Keratinocyte (primary cell): ENCODE measurements at regions not wholly inside any gene's neighbourhood (a gene's known extent, or its start where the extent isn't known, plus 50 kb on each side); places are given as distances from the start of the nearest gene placed in this dataset.

Source experiments
- DNase-seq: peaks from one replicate; pipeline ENCODE4 v3.0.0-alpha.2; 2011; ENCODE audit warnings: low read depth, missing footprints, low spot score
- FAIRE-seq: peaks from 2 replicates; lab custom pipeline; 2011; peaks lifted over from hg19 to GRCh38; lab: Jason Lieb, UNC
- H2AFZ ChIP-seq: 2 replicates; pipeline ENCODE4 v1.6.0; 2012; ENCODE audit warnings: low read length, control low read depth, inconsistent platforms; ENCODE audit not compliant: control insufficient read depth
- H3K27ac ChIP-seq: 2 replicates; pipeline ENCODE4 v1.5.1; 2011; ENCODE audit warnings: low read length; ENCODE audit not compliant: control insufficient read depth, insufficient read depth
- H3K27me3 ChIP-seq: 3 replicates; pipeline ENCODE4 v1.6.0; 2011; ENCODE audit warnings: low read length; ENCODE audit not compliant: control insufficient read depth, insufficient read depth; ENCODE audit errors: extremely low read depth
- H3K36me3 ChIP-seq, 2 experiments: 2 replicates in 1 of 2; 3 replicates in 1 of 2; pipeline ENCODE4 v1.5.1; 2011; ENCODE audit warnings: low read length in 2 of 2, mild to moderate bottlenecking in 1 of 2; ENCODE audit not compliant: control insufficient read depth in 2 of 2, insufficient read depth in 2 of 2; ENCODE audit errors: extremely low read depth in 1 of 2
- H3K4me1 ChIP-seq: 3 replicates; pipeline ENCODE4 v1.5.1; 2011; ENCODE audit warnings: low read length; ENCODE audit not compliant: control insufficient read depth, insufficient read depth; ENCODE audit errors: extremely low read depth
- H3K4me2 ChIP-seq: 3 replicates; pipeline ENCODE4 v1.6.0; 2011; ENCODE audit warnings: low read depth, low read length; ENCODE audit not compliant: control insufficient read depth, insufficient read depth; ENCODE audit errors: extremely low read depth
- H3K4me3 ChIP-seq, 3 experiments: fragments of 200-600 bp in 1 of 3; sonication (generic) in 1 of 3; 2 replicates in 2 of 3; 3 replicates in 1 of 3; pipeline ENCODE4 v1.5.1; 2011 to 2016; ENCODE audit warnings: low read length in 3 of 3, mild to moderate bottlenecking in 3 of 3, control low read depth in 2 of 3, inconsistent platforms in 1 of 3, low read depth in 1 of 3, mixed read lengths in 1 of 3, mixed run types in 1 of 3, moderate library complexity in 1 of 3; ENCODE audit not compliant: control insufficient read depth in 2 of 3, insufficient read depth in 2 of 3; ENCODE audit errors: extremely low read depth in 1 of 3
- H3K79me2 ChIP-seq: 2 replicates; pipeline ENCODE4 v1.6.0; 2012; ENCODE audit warnings: low read length; ENCODE audit not compliant: control insufficient read depth, insufficient read depth
- H3K9ac ChIP-seq: 3 replicates; pipeline ENCODE4 v1.6.0; 2011; ENCODE audit warnings: low read length; ENCODE audit not compliant: control insufficient read depth, insufficient read depth; ENCODE audit errors: extremely low read depth
- H3K9me1 ChIP-seq: 3 replicates; pipeline ENCODE4 v1.6.0; 2011; ENCODE audit warnings: low read length; ENCODE audit not compliant: control insufficient read depth, insufficient read depth; ENCODE audit errors: extremely low read depth
- H3K9me3 ChIP-seq: 2 replicates; pipeline ENCODE4 v1.5.1; 2012; ENCODE audit warnings: low read depth, low read length; ENCODE audit not compliant: control insufficient read depth
- H4K20me1 ChIP-seq: 3 replicates; pipeline ENCODE4 v1.6.0; 2011; ENCODE audit warnings: low read length; ENCODE audit not compliant: control insufficient read depth, insufficient read depth; ENCODE audit errors: extremely low read depth
- EZH2 ChIP-seq: IDR thresholded peaks from one replicate; pipeline ENCODE4 v1.6.1; 2012; ENCODE audit warnings: inconsistent platforms, mild to moderate bottlenecking, low read length, moderate library complexity
- dilution Hi-C: fragments of 300-500 bp; cut with MboI; formaldehyde crosslinking; loops from one replicate; pipeline ENCODE4 v1.7.0; 2020; ENCODE audit warnings: low sequenced_read_pairs; ENCODE audit not compliant: extremely low pct_ligation_motif_present
- TF ChIP-seq, protein P1 (sequence below), 3 experiments: IDR thresholded peaks in 1 of 3; conservative IDR thresholded peaks in 1 of 3; optimal IDR thresholded peaks in 1 of 3; 2 replicates in 2 of 3; 3 replicates in 1 of 3; pipeline versions ENCODE3 to v1.5.1; 2011; ENCODE audit warnings: low read length in 3 of 3, mild to moderate bottlenecking in 3 of 3, moderate library complexity in 2 of 3, control low read depth in 1 of 3, inconsistent platforms in 1 of 3; ENCODE audit not compliant: insufficient read depth in 2 of 3; ENCODE audit errors: extremely low read depth in 1 of 3

DNA sequence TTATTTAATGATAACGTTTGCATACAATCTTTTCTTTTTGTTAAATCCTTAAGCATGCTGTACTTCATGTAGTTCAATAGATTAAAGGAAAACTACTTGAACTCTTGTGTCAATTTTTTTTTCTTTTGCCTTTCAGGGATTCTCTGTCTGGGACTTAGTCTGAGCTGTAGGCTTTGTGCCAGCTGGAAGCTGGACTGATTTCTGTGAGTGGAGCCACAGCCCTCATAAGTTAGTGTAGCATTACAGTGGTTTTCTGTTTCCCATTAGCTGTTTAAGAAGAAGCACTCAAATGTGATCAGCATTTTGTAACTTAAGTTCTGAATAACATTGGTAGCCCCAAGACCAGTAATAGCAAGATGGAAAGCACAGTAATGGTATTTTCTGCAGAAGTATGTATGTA, 330.6 kb upstream of the MEF2C start:
- FAIRE-seq: no peak
- no peaks in the 10 kb centered on the region for H3K27me3 ChIP-seq
- H3K79me2 ChIP-seq: no peaks in the 10 kb centered on the region
- no peaks in the 10 kb centered on the region for H3K36me3 ChIP-seq
- no peaks in the 10 kb centered on the region for H3K9me3 ChIP-seq
- H3K4me2 ChIP-seq: no peak overlapping the region
- no peak overlapping the region for H2AFZ ChIP-seq
- dilution Hi-C loops: no loop called here
- H3K4me3 ChIP-seq: no peak overlapping the region
- H3K9ac ChIP-seq: no peak overlapping the region
- TF ChIP-seq, protein P1, sequence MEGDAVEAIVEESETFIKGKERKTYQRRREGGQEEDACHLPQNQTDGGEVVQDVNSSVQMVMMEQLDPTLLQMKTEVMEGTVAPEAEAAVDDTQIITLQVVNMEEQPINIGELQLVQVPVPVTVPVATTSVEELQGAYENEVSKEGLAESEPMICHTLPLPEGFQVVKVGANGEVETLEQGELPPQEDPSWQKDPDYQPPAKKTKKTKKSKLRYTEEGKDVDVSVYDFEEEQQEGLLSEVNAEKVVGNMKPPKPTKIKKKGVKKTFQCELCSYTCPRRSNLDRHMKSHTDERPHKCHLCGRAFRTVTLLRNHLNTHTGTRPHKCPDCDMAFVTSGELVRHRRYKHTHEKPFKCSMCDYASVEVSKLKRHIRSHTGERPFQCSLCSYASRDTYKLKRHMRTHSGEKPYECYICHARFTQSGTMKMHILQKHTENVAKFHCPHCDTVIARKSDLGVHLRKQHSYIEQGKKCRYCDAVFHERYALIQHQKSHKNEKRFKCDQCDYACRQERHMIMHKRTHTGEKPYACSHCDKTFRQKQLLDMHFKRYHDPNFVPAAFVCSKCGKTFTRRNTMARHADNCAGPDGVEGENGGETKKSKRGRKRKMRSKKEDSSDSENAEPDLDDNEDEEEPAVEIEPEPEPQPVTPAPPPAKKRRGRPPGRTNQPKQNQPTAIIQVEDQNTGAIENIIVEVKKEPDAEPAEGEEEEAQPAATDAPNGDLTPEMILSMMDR (optimal IDR thresholded peaks at IDR 0.05 in 1 of 3, IDR thresholded peaks at IDR 0.05 in 1 of 3, conservative IDR thresholded peaks at IDR 0.05 in 1 of 3; ENCODE audit: extremely low read depth in 1 of 3, insufficient read depth in 2 of 3, low read length in 3 of 3): no peak
- no peak for DNase-seq
- no peak overlapping the region for H3K27ac ChIP-seq
- H3K4me1 ChIP-seq: no peaks in the 10 kb centered on the region
- no peaks in the 10 kb centered on the region for H3K9me1 ChIP-seq
- no peaks in the 10 kb centered on the region for H4K20me1 ChIP-seq

DNA sequence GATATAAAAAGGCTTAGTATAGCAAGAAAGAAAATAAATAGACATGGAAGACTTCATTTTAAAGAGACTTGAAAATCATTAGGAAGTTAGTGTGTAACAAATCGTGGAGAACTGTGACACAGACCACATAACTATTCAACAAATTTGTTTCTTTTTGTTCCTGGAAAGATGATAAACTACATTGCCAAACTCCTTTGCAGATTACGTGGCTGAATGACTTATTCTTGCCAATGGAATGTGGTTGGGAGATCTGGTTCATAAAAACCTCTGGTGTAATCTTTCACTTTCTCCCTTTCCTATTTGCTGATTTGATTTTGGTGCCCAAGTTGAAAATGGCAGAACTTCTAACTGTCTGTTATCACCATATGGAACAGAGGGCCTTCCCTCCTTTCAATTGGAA, 328.9 kb upstream of the MEF2C start:
- H3K36me3 ChIP-seq: no peaks in the 10 kb centered on the region
- no peak overlapping the region for H3K4me2 ChIP-seq
- H4K20me1 ChIP-seq: no peaks in the 10 kb centered on the region
- peak; percentile 44 for FAIRE-seq
- no peak overlapping the region for H3K4me3 ChIP-seq
- H3K9me1 ChIP-seq: no peaks in the 10 kb centered on the region
- TF ChIP-seq, protein P1 (optimal IDR thresholded peaks at IDR 0.05 in 1 of 3, IDR thresholded peaks at IDR 0.05 in 1 of 3, conservative IDR thresholded peaks at IDR 0.05 in 1 of 3; ENCODE audit: extremely low read depth in 1 of 3, insufficient read depth in 2 of 3, low read length in 3 of 3): no peak
- no peak for TF ChIP-seq EZH2
- no peak overlapping the region for H3K27ac ChIP-seq
- no peak overlapping the region for H2AFZ ChIP-seq
- H3K79me2 ChIP-seq: no peaks in the 10 kb centered on the region
- H3K27me3 ChIP-seq: no peaks in the 10 kb centered on the region
- dilution Hi-C loops: no loop called here
- no peak for DNase-seq
- no peaks in the 10 kb centered on the region for H3K9me3 ChIP-seq
- no peak overlapping the region for H3K9ac ChIP-seq
- H3K4me1 ChIP-seq: no peaks in the 10 kb centered on the region
